Activated naive CD4-positive, alpha-beta T cell treated with anti-CD3 and anti-CD28 coated beads, Interleukin-2, amount 50 U/mL, for 72 hours (primary cell): ENCODE measurements at regions not wholly inside any gene's neighbourhood (a gene's known extent, or its start where the extent isn't known, plus 50 kb on each side); places are given as distances from the start of the nearest gene placed in this dataset.

ENCODE experiments used
- ATAC-seq, 2 donors: fragments of 150-1000 bp; cut with Tn5 transposase; 2 replicates each; pipeline ENCODE4 v1.10.0; 2021; ENCODE audit warnings: mild to moderate bottlenecking in 2 of 2, moderate library complexity in 2 of 2
- DNase-seq, 2 donors: peaks; one replicate each; pipeline ENCODE4 v3.0.0; 2021 to 2022; ENCODE audit warnings: low spot score in 2 of 2
- H3K27ac Mint-ChIP-seq, 2 donors: one replicate each; pipeline ENCODE4 v1.8.0; 2022; ENCODE audit warnings: mild to moderate bottlenecking in 2 of 2, mixed read lengths in 2 of 2
- H3K36me3 Mint-ChIP-seq, 2 donors: one replicate each; pipeline ENCODE4 v1.8.0; 2022; ENCODE audit warnings: mixed read lengths in 2 of 2
- H3K9me3 Mint-ChIP-seq, 2 donors: one replicate each; pipeline ENCODE4 v1.8.0; 2022; ENCODE audit warnings: mixed read lengths in 2 of 2

- ATAC-seq (no peak), DNase-seq (no peak)
- Mint-ChIP-seq H3K36me3 (peaks cover 0 to 7% of the 10 kb centered on the region in 2 donors), H3K27ac (no peak overlapping the region), H3K9me3 (peaks cover 0 to 12% of the 10 kb centered on the region in 2 donors)
These were observed 186.9 kb upstream of the BTG1 start for GRCh38 chr12:92332552-92332951.

- Mint-ChIP-seq H3K27ac (no peak overlapping the region), H3K9me3 (peaks cover 0 to 12% of the 10 kb centered on the region in 2 donors), H3K36me3 (peaks cover 0 to 7% of the 10 kb centered on the region in 2 donors)
These were observed 185.7 kb upstream of the BTG1 start for GRCh38 chr12:92331383-92331782.

GRCh38 chr12:92330654-92331053 is 185.0 kb upstream of the BTG1 start:
- Mint-ChIP-seq H3K9me3 (peaks cover 4 to 12% of the 10 kb centered on the region in 2 donors), H3K27ac (no peak overlapping the region), H3K36me3 (peaks cover 5 to 11% of the 10 kb centered on the region in 2 donors)
- ATAC-seq (no peak), DNase-seq (no peak)

More at GRCh38 chr12:92331383-92331782, 185.7 kb upstream of the BTG1 start:
- ATAC-seq (no peak), DNase-seq (no peak)

GRCh38 chr12:92326877-92327276 is 181.2 kb upstream of the BTG1 start:
- ATAC-seq = no peak
- Mint-ChIP-seq H3K9me3 (peaks cover 4 to 28% of the 10 kb centered on the region in 2 donors), H3K36me3 (peaks cover 5 to 28% of the 10 kb centered on the region in 2 donors), H3K27ac (no peak overlapping the region)
- no peak for DNase-seq

- DNase-seq (no peak), ATAC-seq (no peak)
- peaks cover 5 to 31% of the 10 kb centered on the region in 2 donors for H3K36me3 Mint-ChIP-seq
- no peak overlapping the region for H3K27ac Mint-ChIP-seq
- peaks cover 7 to 40% of the 10 kb centered on the region in 2 donors for H3K9me3 Mint-ChIP-seq
These were observed 179.3 kb upstream of the BTG1 start for GRCh38 chr12:92324849-92325500.

- no peak overlapping the region for H3K27ac Mint-ChIP-seq
- H3K36me3 Mint-ChIP-seq = peaks cover 0 to 7% of the 10 kb centered on the region in 2 donors
- DNase-seq (no peak), ATAC-seq (no peak)
- no peaks in the 10 kb centered on the region for H3K9me3 Mint-ChIP-seq
These were observed 166.9 kb upstream of the BTG1 start for GRCh38 chr12:92312463-92312964.

- no peak overlapping the region for H3K27ac Mint-ChIP-seq
These were observed 158.9 kb upstream of the BTG1 start for GRCh38 chr12:92304371-92305055.

GRCh38 chr12:92302041-92302829 is 156.6 kb upstream of the BTG1 start:
- no peak overlapping the region for H3K27ac Mint-ChIP-seq
- ATAC-seq (no peak), DNase-seq (no peak)
- H3K36me3 Mint-ChIP-seq = peaks cover 5 to 9% of the 10 kb centered on the region in 2 donors
- peaks cover 5 to 10% of the 10 kb centered on the region in 2 donors for H3K9me3 Mint-ChIP-seq

More at GRCh38 chr12:92304371-92305055, 158.9 kb upstream of the BTG1 start:
- Mint-ChIP-seq H3K9me3 (peaks cover 5 to 11% of the 10 kb centered on the region in 2 donors), H3K36me3 (peaks cover 0 to 5% of the 10 kb centered on the region in 2 donors)
- ATAC-seq = no peak
- DNase-seq = no peak

- peaks cover 0 to 9% of the 10 kb centered on the region in 2 donors for H3K36me3 Mint-ChIP-seq
- DNase-seq = no peak
- peak in 1 of 2 donors; percentile 64 for ATAC-seq
- no peak overlapping the region for H3K27ac Mint-ChIP-seq
- H3K9me3 Mint-ChIP-seq = peaks cover 0 to 4% of the 10 kb centered on the region in 2 donors
These were observed 155.7 kb upstream of the BTG1 start for GRCh38 chr12:92301356-92301755.

GRCh38 chr12:92300777-92301176 is 155.1 kb upstream of the BTG1 start:
- ATAC-seq (no peak), DNase-seq (no peak)
- Mint-ChIP-seq H3K9me3 (no peaks in the 10 kb centered on the region), H3K27ac (no peak overlapping the region), H3K36me3 (peaks cover 0 to 11% of the 10 kb centered on the region in 2 donors)

- Mint-ChIP-seq H3K9me3 (peaks cover 0 to 6% of the 10 kb centered on the region in 2 donors), H3K36me3 (peaks cover 0 to 16% of the 10 kb centered on the region in 2 donors), H3K27ac (no peak overlapping the region)
- ATAC-seq = no peak
- no peak for DNase-seq
These were observed 154.1 kb upstream of the BTG1 start for GRCh38 chr12:92299744-92300143.

GRCh38 chr12:92299344-92299743 is 153.7 kb upstream of the BTG1 start:
- Mint-ChIP-seq H3K36me3 (peaks cover 0 to 16% of the 10 kb centered on the region in 2 donors), H3K27ac (no peak overlapping the region), H3K9me3 (peaks cover 0 to 8% of the 10 kb centered on the region in 2 donors)
- DNase-seq (no peak), ATAC-seq (no peak)

- Mint-ChIP-seq H3K9me3 (peaks cover 0 to 8% of the 10 kb centered on the region in 2 donors), H3K27ac (peak overlapping the region; percentile 84 to 86), H3K36me3 (peaks cover 0 to 16% of the 10 kb centered on the region in 2 donors)
- DNase-seq = peak in 1 of 2 donors; percentile 6
- ATAC-seq = peak; percentile 85 to 86
These were observed 152.5 kb upstream of the BTG1 start for GRCh38 chr12:92297932-92298696.

- Mint-ChIP-seq H3K27ac (peak overlapping the region; percentile 84 to 86), H3K9me3 (peaks cover 0 to 8% of the 10 kb centered on the region in 2 donors), H3K36me3 (peaks cover 0 to 16% of the 10 kb centered on the region in 2 donors)
- no peak for DNase-seq
- ATAC-seq = peak; percentile 16 to 47
These were observed 151.8 kb upstream of the BTG1 start for GRCh38 chr12:92297405-92297804.

GRCh38 chr12:92295523-92295922 is 149.9 kb upstream of the BTG1 start:
- ATAC-seq (no peak), DNase-seq (no peak)
- Mint-ChIP-seq H3K9me3 (peaks cover 0 to 8% of the 10 kb centered on the region in 2 donors), H3K27ac (no peak overlapping the region), H3K36me3 (peaks cover 0 to 16% of the 10 kb centered on the region in 2 donors)
